HCT116 (cell line): ENCODE measurements at regions not wholly inside any gene's neighbourhood (a gene's known extent, or its start where the extent isn't known, plus 50 kb on each side); places are given as distances from the start of the nearest gene placed in this dataset.
"Not testable (repeated sequence)": the region's sequence is repeated elsewhere in the genome, so short reads cannot be mapped to it uniquely, and the experiment has no call there.

Source experiments
- ATAC-seq: fragments of 200-7000 bp; cut with Tn5 transposase; 2 replicates; pipeline ENCODE4 v1.9.1; 2020; ENCODE audit warnings: mild to moderate bottlenecking, moderate library complexity
- BruUV-seq: library from RNA; stranded (reverse); fragments of 400-500 nt; replicated peaks from 2 replicates; lab custom pipeline; 2021; lab: Mats Ljungman, UMichigan
- CTCF ChIA-PET: fragments of 300-600 bp; sonication (Branson Sonifier 250); formaldehyde crosslinking; loops from one replicate; lab custom pipeline; 2021; ENCODE audit warnings: antibody characterized with exemption; lab: Charles Lee
- POLR2A ChIA-PET: fragments of 300-600, 350-600 bp; sonication (Branson Sonifier 250); formaldehyde crosslinking; loops from one replicate; lab custom pipeline; 2021; ENCODE audit warnings: antibody characterized with exemption; lab: Charles Lee
- RAD21 ChIA-PET, 2 experiments: fragments of 300-600 bp; sonication (Branson Sonifier 250); formaldehyde crosslinking; loops; one replicate each; lab custom pipeline; 2023; ENCODE audit warnings: low total read pairs in 2 of 2; ENCODE audit not compliant: uncharacterized antibody in 2 of 2, unreplicated experiment in 2 of 2, low non-redundant PET in 1 of 2; lab: Charles Lee
- DNase-seq: peaks from one replicate; pipeline ENCODE4 v3.0.0-alpha.2; 2010; ENCODE audit warnings: low read depth, low spot score
- H2AFZ ChIP-seq: fragments of 200-600 bp; shearing (Covaris generic), sonication (generic); 2 replicates; pipeline ENCODE4 v1.6.1; 2017; ENCODE audit warnings: low read depth, mixed run types, mixed read lengths, antibody characterized with exemption, low read length; ENCODE audit not compliant: poor library complexity, severe bottlenecking
- H3K27ac ChIP-seq: 2 replicates; pipeline ENCODE4 v1.5.1; 2012; ENCODE audit warnings: low read depth, low read length
- H3K27me3 ChIP-seq: fragments of 200-600 bp; sonication (generic); 2 replicates; pipeline ENCODE4 v1.6.1; 2016; ENCODE audit warnings: mixed run types, low read length, mixed read lengths; ENCODE audit not compliant: insufficient read depth
- H3K36me3 ChIP-seq, 2 experiments: fragments of 200-500 bp in 1 of 2; fragments of 200-600 bp in 1 of 2; sonication (Bioruptor generic) in 1 of 2; sonication (generic) in 1 of 2; 2 replicates each; pipeline versions ENCODE4 v1.5.1 to v1.6.1; 2014 to 2016; ENCODE audit warnings: low read length in 2 of 2, inconsistent platforms in 1 of 2, mixed read lengths in 1 of 2, mixed run types in 1 of 2; ENCODE audit not compliant: insufficient read depth in 2 of 2, control insufficient read depth in 1 of 2
- H3K4me1 ChIP-seq, 2 experiments: fragments of 200-600 bp in 1 of 2; sonication (generic) in 1 of 2; 2 replicates each; pipeline versions ENCODE4 v1.5.1 to v1.6.1; 2012 to 2017; ENCODE audit warnings: low read length in 2 of 2, inconsistent platforms in 1 of 2, mild to moderate bottlenecking in 1 of 2, mixed read lengths in 1 of 2, mixed run types in 1 of 2, moderate library complexity in 1 of 2; ENCODE audit not compliant: insufficient read depth in 2 of 2, control insufficient read depth in 1 of 2
- H3K4me2 ChIP-seq: fragments of 200-600 bp; sonication (generic); 2 replicates; pipeline ENCODE4 v1.6.1; 2017; ENCODE audit warnings: mixed run types, low read length, mixed read lengths
- H3K4me3 ChIP-seq, 2 experiments: fragments of 200-600 bp in 1 of 2; sonication (generic) in 1 of 2; replicated peaks in 1 of 2; 2 replicates each; pipeline ENCODE4 v1.5.1; 2011 to 2016; ENCODE audit warnings: low read length in 2 of 2, control low read depth in 1 of 2, low read depth in 1 of 2, mild to moderate bottlenecking in 1 of 2, mixed read lengths in 1 of 2, mixed run types in 1 of 2
- H3K79me2 ChIP-seq: fragments of 200-600 bp; sonication (generic); 2 replicates; pipeline ENCODE4 v1.6.1; 2017; ENCODE audit warnings: mild to moderate bottlenecking, mixed run types, low read length, moderate library complexity, mixed read lengths; ENCODE audit not compliant: insufficient read depth
- H3K9ac ChIP-seq: fragments of 200-600 bp; sonication (generic); 2 replicates; pipeline ENCODE4 v1.6.1; 2016; ENCODE audit warnings: low read length, mixed read lengths
- H3K9me2 ChIP-seq: fragments of 200-600 bp; sonication (generic), shearing (Covaris generic); 2 replicates; pipeline ENCODE4 v1.6.1; 2017; ENCODE audit warnings: mixed run types, mild to moderate bottlenecking, moderate library complexity; ENCODE audit not compliant: insufficient read depth
- H3K9me3 ChIP-seq, 2 experiments: fragments of 200-500 bp in 1 of 2; fragments of 200-600 bp in 1 of 2; sonication (Bioruptor generic) in 1 of 2; sonication (generic) in 1 of 2; 2 replicates each; pipeline ENCODE4 v1.6.1; 2014 to 2017; ENCODE audit warnings: low read length in 2 of 2, mixed read lengths in 2 of 2, inconsistent platforms in 1 of 2, low read depth in 1 of 2, mild to moderate bottlenecking in 1 of 2, mixed run types in 1 of 2, moderate library complexity in 1 of 2; ENCODE audit not compliant: control insufficient read depth in 1 of 2, insufficient read depth in 1 of 2
- H4K20me1 ChIP-seq: fragments of 200-600 bp; sonication (generic), shearing (Covaris generic); 2 replicates; pipeline ENCODE4 v1.6.1; 2017; ENCODE audit warnings: mixed run types, mild to moderate bottlenecking, moderate library complexity; ENCODE audit not compliant: insufficient read depth
- CBX3 ChIP-seq: IDR thresholded peaks from 2 replicates; pipeline ENCODE4 v1.6.1; 2012; ENCODE audit warnings: low read depth
- CEBPB ChIP-seq: IDR thresholded peaks from 2 replicates; pipeline ENCODE4 v1.6.1; 2012; ENCODE audit warnings: low read depth
- CTCF ChIP-seq, 3 experiments: fragments of 200-600 bp in 1 of 3; sonication (generic) in 1 of 3; IDR thresholded peaks in 2 of 3; conservative IDR thresholded peaks in 1 of 3; 2 replicates each; pipeline ENCODE4 v1.5.1; 2012 to 2017; ENCODE audit warnings: low read depth in 2 of 3, low read length in 2 of 3, antibody characterized with exemption in 1 of 3, borderline replicate concordance in 1 of 3, control low read depth in 1 of 3, mild to moderate bottlenecking in 1 of 3, mixed read lengths in 1 of 3, mixed run types in 1 of 3, moderate library complexity in 1 of 3; ENCODE audit not compliant: insufficient read depth in 1 of 3
- EGR1 ChIP-seq: IDR thresholded peaks from 2 replicates; pipeline ENCODE4 v1.6.1; 2012; ENCODE audit warnings: low read depth
- EZH2 ChIP-seq: fragments of 200-600 bp; sonication (generic); IDR thresholded peaks from 2 replicates; pipeline ENCODE4 v1.6.1; 2017; ENCODE audit warnings: antibody characterized with exemption, mixed run types
- EZH2phosphoT487 ChIP-seq: fragments of 200-600 bp; IDR thresholded peaks from 2 replicates; pipeline ENCODE4 v1.6.1; 2018; ENCODE audit warnings: antibody characterized with exemption, borderline replicate concordance
- FOSL1 ChIP-seq: IDR thresholded peaks from 2 replicates; pipeline ENCODE4 v1.6.1; 2012; ENCODE audit warnings: low read depth
- POLR2A ChIP-seq: IDR thresholded peaks from 2 replicates; pipeline ENCODE4 v1.7.0; 2011; ENCODE audit warnings: borderline replicate concordance; ENCODE audit not compliant: insufficient read depth, insufficient read length; ENCODE audit errors: extremely low read depth
- RAD21 ChIP-seq: IDR thresholded peaks from 2 replicates; pipeline ENCODE4 v1.6.1; 2012; ENCODE audit warnings: low read depth, mild to moderate bottlenecking
- REST ChIP-seq: IDR thresholded peaks from 2 replicates; pipeline ENCODE4 v1.6.1; 2012; ENCODE audit warnings: low read depth
- SP1 ChIP-seq: IDR thresholded peaks from 2 replicates; pipeline ENCODE4 v1.6.1; 2012; ENCODE audit warnings: low read depth
- ZFX ChIP-seq: fragments of 450-650 bp; IDR thresholded peaks from 2 replicates; pipeline ENCODE4 v1.6.1; 2017
- intact Hi-C: fragments of 100-400 bp; cut with micrococcal nuclease; formaldehyde crosslinking; loops from 2 replicates; pipeline ENCODE4 v1.10.0; 2022

GRCh38 chr9:38242151-38242550 is 150.4 kb upstream of the ALDH1B1 start:
- H3K36me3 ChIP-seq, H3K4me2 ChIP-seq, POLR2A ChIA-PET, intact Hi-C loops, BruUV-seq, ATAC-seq, H2AFZ ChIP-seq, H3K79me2 ChIP-seq, H3K27me3 ChIP-seq, H3K4me3 ChIP-seq, RAD21 ChIA-PET, H3K9ac ChIP-seq, H3K9me2 ChIP-seq, H3K27ac ChIP-seq, DNase-seq, H4K20me1 ChIP-seq, H3K9me3 ChIP-seq, CTCF ChIA-PET, H3K4me1 ChIP-seq: not testable (repeated sequence)

GRCh38 chr9:38240051-38240450 is 152.5 kb upstream of the ALDH1B1 start:
- Histone ChIP-seq H3K79me2 (no peaks in the 10 kb centered on the region), H3K9me3 (no peaks in the 10 kb centered on the region), H3K4me2 (no peak overlapping the region), H3K9ac (no peak overlapping the region), H4K20me1 (no peaks in the 10 kb centered on the region), H3K4me3 (no peak overlapping the region), H2AFZ (no peak overlapping the region), H3K4me1 (no peaks in the 10 kb centered on the region), H3K9me2 (no peaks in the 10 kb centered on the region), H3K27ac (no peak overlapping the region), H3K27me3 (no peaks in the 10 kb centered on the region), H3K36me3 (no peaks in the 10 kb centered on the region)
- BruUV-seq: no TSS peak
- TF ChIP-seq POLR2A (no peak), CEBPB (no peak), EGR1 (no peak), CBX3 (no peak), FOSL1 (no peak), RAD21 (no peak), EZH2 (no peak), ZFX (no peak), EZH2phosphoT487 (no peak), CTCF (IDR thresholded peaks at IDR 0.05 in 2 of 3, conservative IDR thresholded peaks at IDR 0.05 in 1 of 3; ENCODE audit: borderline replicate concordance in 1 of 3, insufficient read depth in 1 of 3, low read depth in 2 of 3, low read length in 2 of 3) (no peak), SP1 (no peak), REST (no peak)
- ChIA-PET RAD21 (no interaction called here), POLR2A (no interaction called here), CTCF (no interaction called here)
- ATAC-seq (no peak), DNase-seq (no peak)
- intact Hi-C loops: no loop called here
